ENCODE measurements at regions not wholly inside any gene's neighbourhood (a gene's known extent, or its start where the extent isn't known, plus 50 kb on each side); places are given as distances from the start of the nearest gene placed in this dataset.

DNA sequence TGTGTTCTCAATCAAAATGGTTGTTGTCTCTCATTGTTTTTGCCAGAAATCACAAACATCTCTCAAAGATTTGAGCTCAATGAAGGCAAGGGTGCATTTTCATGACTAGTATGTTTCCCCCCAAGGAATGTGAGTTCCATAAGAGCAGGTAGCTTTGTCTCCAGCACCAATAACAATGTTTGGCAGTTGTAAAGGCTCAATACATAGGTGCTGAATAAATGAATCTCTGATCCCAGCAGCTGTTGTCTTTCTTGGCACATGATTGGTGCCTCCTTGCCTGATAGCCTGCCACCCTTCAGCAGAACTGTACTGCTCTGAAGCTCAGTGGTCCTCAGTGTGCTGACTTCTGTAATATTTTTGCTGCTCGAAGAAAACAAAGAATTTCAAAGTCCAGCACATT lies 103.1 kb upstream of the CDH11 start:
- DNase-seq (ENCODE audit: low spot score): no peak
- no peaks in the 10 kb centered on the region for H3K79me2 ChIP-seq (ENCODE audit: insufficient read depth, low read length)
- H2AFZ ChIP-seq (ENCODE audit: low read length): no peak overlapping the region
- in situ Hi-C loops (cut with HindIII; ENCODE audit: extremely low pct_ligation_motif_present, low pct_unique_long_range_greater_than_20kb): no loop called here
- peaks cover 4% of the 10 kb centered on the region; the same call in 1 of the 2 replicates for H3K9me3 ChIP-seq (ENCODE audit: low read length)
- TF ChIP-seq ONECUT2 (CRISPR knock-in tag; IDR thresholded peaks at IDR 0.05) (no peak), HDAC2 (CRISPR knock-in tag; IDR thresholded peaks at IDR 0.05) (no peak), PAWR (CRISPR knock-in tag; IDR thresholded peaks at IDR 0.05; ENCODE audit: borderline replicate concordance) (no peak), ZNF44 (CRISPR knock-in tag; IDR thresholded peaks at IDR 0.05) (no peak), HOXA3 (CRISPR knock-in tag; IDR thresholded peaks at IDR 0.05) (no peak)
- TF ChIP-seq, protein P1, sequence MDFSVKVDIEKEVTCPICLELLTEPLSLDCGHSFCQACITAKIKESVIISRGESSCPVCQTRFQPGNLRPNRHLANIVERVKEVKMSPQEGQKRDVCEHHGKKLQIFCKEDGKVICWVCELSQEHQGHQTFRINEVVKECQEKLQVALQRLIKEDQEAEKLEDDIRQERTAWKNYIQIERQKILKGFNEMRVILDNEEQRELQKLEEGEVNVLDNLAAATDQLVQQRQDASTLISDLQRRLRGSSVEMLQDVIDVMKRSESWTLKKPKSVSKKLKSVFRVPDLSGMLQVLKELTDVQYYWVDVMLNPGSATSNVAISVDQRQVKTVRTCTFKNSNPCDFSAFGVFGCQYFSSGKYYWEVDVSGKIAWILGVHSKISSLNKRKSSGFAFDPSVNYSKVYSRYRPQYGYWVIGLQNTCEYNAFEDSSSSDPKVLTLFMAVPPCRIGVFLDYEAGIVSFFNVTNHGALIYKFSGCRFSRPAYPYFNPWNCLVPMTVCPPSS (IDR thresholded peaks at IDR 0.05): no peak
- ChIA-PET CTCF (ENCODE audit: low intra/inter-chr PET ratio, low total read pairs) (no interaction called here), POLR2A (no interaction called here)
- intact Hi-C loops (cut with micrococcal nuclease; ENCODE audit: unreplicated experiment): no loop called here
- no peak overlapping the region for H3K9ac ChIP-seq (ENCODE audit: insufficient read depth, low read depth, low read length)
- no peaks in the 10 kb centered on the region for H3K27me3 ChIP-seq (ENCODE audit: control insufficient read depth in 1 of 2, insufficient read depth in 2 of 2, low read length in 2 of 2)
- FAIRE-seq: no peak
- no peaks in the 10 kb centered on the region for H3K4me1 ChIP-seq (ENCODE audit: insufficient read depth, low read length)
- no peaks in the 10 kb centered on the region for H3K36me3 ChIP-seq (replicated peaks in 1 of 2; ENCODE audit: control insufficient read depth in 1 of 2, insufficient read depth in 2 of 2, low read length in 2 of 2)
- H3K4me2 ChIP-seq (ENCODE audit: low read depth, low read length): no peak overlapping the region
- H3K4me3 ChIP-seq (replicated peaks in 1 of 3; ENCODE audit: insufficient read depth in 1 of 3, low read depth in 2 of 3, low read length in 3 of 3): no peak overlapping the region
- no peak overlapping the region for H3K27ac ChIP-seq (ENCODE audit: extremely low read length, insufficient read depth, low read length)
- no peak for ATAC-seq
- BruUV-seq (replicated peaks): no TSS peak
- H4K20me1 ChIP-seq (ENCODE audit: insufficient read depth, low read length): no peaks in the 10 kb centered on the region
- WGBS (ENCODE audit: low lambda C conversion rate): 0% methylated on average over 1 of the region's 1 CpG

DNA sequence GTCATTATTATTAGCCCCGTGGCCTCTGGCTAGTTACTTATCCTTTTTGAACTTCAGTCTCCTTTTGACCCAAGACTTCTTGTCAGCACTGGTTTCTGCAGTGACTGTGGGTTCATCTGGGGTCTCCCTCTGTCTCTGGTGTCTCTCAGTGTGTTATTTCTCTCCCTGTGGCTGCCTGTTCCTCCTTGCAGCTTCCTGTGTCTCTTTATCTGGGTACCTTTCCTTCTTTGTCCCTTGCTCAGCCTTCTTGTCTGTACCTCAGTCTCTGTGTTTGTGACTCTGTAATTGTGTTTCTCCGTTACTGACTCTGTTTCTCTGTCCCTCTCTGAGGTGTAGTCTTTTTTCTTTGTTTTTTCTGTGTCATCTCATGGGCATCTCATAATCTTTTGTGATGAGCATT lies 102.6 kb upstream of the CDH11 start:
- Histone ChIP-seq H3K27me3 (ENCODE audit: control insufficient read depth in 1 of 2, insufficient read depth in 2 of 2, low read length in 2 of 2) (no peaks in the 10 kb centered on the region), H3K9ac (ENCODE audit: insufficient read depth, low read depth, low read length) (no peak overlapping the region), H2AFZ (ENCODE audit: low read length) (no peak overlapping the region), H3K4me1 (ENCODE audit: insufficient read depth, low read length) (no peaks in the 10 kb centered on the region), H3K36me3 (replicated peaks in 1 of 2; ENCODE audit: control insufficient read depth in 1 of 2, insufficient read depth in 2 of 2, low read length in 2 of 2) (no peaks in the 10 kb centered on the region), H3K79me2 (ENCODE audit: insufficient read depth, low read length) (no peaks in the 10 kb centered on the region), H3K9me3 (ENCODE audit: low read length) (peaks cover 8% of the 10 kb centered on the region; the same call in 1 of the 2 replicates), H4K20me1 (ENCODE audit: insufficient read depth, low read length) (no peaks in the 10 kb centered on the region), H3K27ac (ENCODE audit: extremely low read length, insufficient read depth, low read length) (no peak overlapping the region), H3K4me3 (replicated peaks in 1 of 3; ENCODE audit: insufficient read depth in 1 of 3, low read depth in 2 of 3, low read length in 3 of 3) (no peak overlapping the region), H3K4me2 (ENCODE audit: low read depth, low read length) (no peak overlapping the region)
- FAIRE-seq (no peak), DNase-seq (ENCODE audit: low spot score) (no peak), ATAC-seq (no peak)
- no TSS peak for BruUV-seq (replicated peaks)
- ChIA-PET CTCF (ENCODE audit: low intra/inter-chr PET ratio, low total read pairs) (no interaction called here), POLR2A (no interaction called here)
- WGBS (ENCODE audit: low lambda C conversion rate): 3% methylated on average over 2 of the region's 2 CpGs
- intact Hi-C loops (cut with micrococcal nuclease; ENCODE audit: unreplicated experiment) (no loop called here), in situ Hi-C loops (cut with HindIII; ENCODE audit: extremely low pct_ligation_motif_present, low pct_unique_long_range_greater_than_20kb) (no loop called here)
- no peak for TF ChIP-seq RNF2 (conservative IDR thresholded peaks at IDR 0.05; ENCODE audit: low read depth)
- TF ChIP-seq, protein P2, sequence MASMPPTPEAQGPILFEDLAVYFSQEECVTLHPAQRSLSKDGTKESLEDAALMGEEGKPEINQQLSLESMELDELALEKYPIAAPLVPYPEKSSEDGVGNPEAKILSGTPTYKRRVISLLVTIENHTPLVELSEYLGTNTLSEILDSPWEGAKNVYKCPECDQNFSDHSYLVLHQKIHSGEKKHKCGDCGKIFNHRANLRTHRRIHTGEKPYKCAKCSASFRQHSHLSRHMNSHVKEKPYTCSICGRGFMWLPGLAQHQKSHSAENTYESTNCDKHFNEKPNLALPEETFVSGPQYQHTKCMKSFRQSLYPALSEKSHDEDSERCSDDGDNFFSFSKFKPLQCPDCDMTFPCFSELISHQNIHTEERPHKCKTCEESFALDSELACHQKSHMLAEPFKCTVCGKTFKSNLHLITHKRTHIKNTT (CRISPR knock-in tag; IDR thresholded peaks at IDR 0.05): no peak
- TF ChIP-seq BORCS8-MEF2B (CRISPR knock-in tag; IDR thresholded peaks at IDR 0.05): no peak
- no peak for TF ChIP-seq ZSCAN21 (CRISPR knock-in tag; IDR thresholded peaks at IDR 0.05; ENCODE audit: borderline replicate concordance)
- no peak for TF ChIP-seq ZNF20 (CRISPR knock-in tag; IDR thresholded peaks at IDR 0.05)
- TF ChIP-seq ARID2 (CRISPR knock-in tag; IDR thresholded peaks at IDR 0.05; ENCODE audit: borderline replicate concordance): no peak
- no peak for TF ChIP-seq FOXC1 (CRISPR knock-in tag; IDR thresholded peaks at IDR 0.05; ENCODE audit: borderline replicate concordance)
- no peak for TF ChIP-seq POLR2A (IDR thresholded peaks at IDR 0.05; ENCODE audit: insufficient read depth in 1 of 2, low read depth in 2 of 2, low read length in 2 of 2)
- TF ChIP-seq, protein P3, sequence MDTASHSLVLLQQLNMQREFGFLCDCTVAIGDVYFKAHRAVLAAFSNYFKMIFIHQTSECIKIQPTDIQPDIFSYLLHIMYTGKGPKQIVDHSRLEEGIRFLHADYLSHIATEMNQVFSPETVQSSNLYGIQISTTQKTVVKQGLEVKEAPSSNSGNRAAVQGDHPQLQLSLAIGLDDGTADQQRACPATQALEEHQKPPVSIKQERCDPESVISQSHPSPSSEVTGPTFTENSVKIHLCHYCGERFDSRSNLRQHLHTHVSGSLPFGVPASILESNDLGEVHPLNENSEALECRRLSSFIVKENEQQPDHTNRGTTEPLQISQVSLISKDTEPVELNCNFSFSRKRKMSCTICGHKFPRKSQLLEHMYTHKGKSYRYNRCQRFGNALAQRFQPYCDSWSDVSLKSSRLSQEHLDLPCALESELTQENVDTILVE (CRISPR knock-in tag; IDR thresholded peaks at IDR 0.05): no peak
- no peak for TF ChIP-seq EEA1 (CRISPR knock-in tag; IDR thresholded peaks at IDR 0.05; ENCODE audit: borderline replicate concordance)
- TF ChIP-seq ZNF556 (CRISPR knock-in tag; IDR thresholded peaks at IDR 0.05; ENCODE audit: borderline replicate concordance): no peak
- TF ChIP-seq ZNF260 (CRISPR knock-in tag; IDR thresholded peaks at IDR 0.05; ENCODE audit: borderline replicate concordance, low read depth): no peak
